ENCODE measurements at regions not wholly inside any gene's neighbourhood (a gene's known extent, or its start where the extent isn't known, plus 50 kb on each side); places are given as distances from the start of the nearest gene placed in this dataset.

GRCh38 chr2:204060841-204061240 lies 124.3 kb downstream of the ICOS start:
- Mint-ChIP-seq H3K27me3 (ENCODE audit: low read depth) (no peaks in the 10 kb centered on the region), H3K9me3 (peaks cover 25% of the 10 kb centered on the region), H3K27ac (no peak overlapping the region), H3K4me1 (no peaks in the 10 kb centered on the region), H3K36me3 (peaks cover 11% of the 10 kb centered on the region; the same call in 1 of the 2 replicates), H3K4me3 (no peak overlapping the region)
- POLR2A ChIA-PET: no interaction called here
- TF ChIP-seq ZNF281 (CRISPR knock-in tag; IDR thresholded peaks at IDR 0.05): no peak
- TF ChIP-seq ERG (CRISPR knock-in tag; IDR thresholded peaks at IDR 0.05): no peak
- no peak for DNase-seq (ENCODE audit: low spot score)
- no peak for ATAC-seq
- CTCF ChIA-PET: interaction anchor here (3.2 kb wide), 1 partner anchor 10 kb away, joined by 15 read pairs; no protein-coding TSS in a partner anchor

- no peak overlapping the region for H3K27ac Mint-ChIP-seq
- no peaks in the 10 kb centered on the region for H3K4me1 Mint-ChIP-seq
- H3K27me3 Mint-ChIP-seq (ENCODE audit: low read depth): no peaks in the 10 kb centered on the region
- H3K9me3 Mint-ChIP-seq: peaks cover 29% of the 10 kb centered on the region
- H3K36me3 Mint-ChIP-seq: peaks cover 11% of the 10 kb centered on the region; the same call in 1 of the 2 replicates
- POLR2A ChIA-PET: no interaction called here
- TF ChIP-seq MLX (CRISPR knock-in tag; IDR thresholded peaks at IDR 0.05): no peak
- DNase-seq (ENCODE audit: low spot score): no peak
- no peak overlapping the region for H3K4me3 Mint-ChIP-seq
- no peak for ATAC-seq
- CTCF ChIA-PET: interaction anchor here (3.2 kb wide), 1 partner anchor 10 kb away, joined by 15 read pairs; no protein-coding TSS in a partner anchor
These were observed 124.7 kb downstream of the ICOS start for GRCh38 chr2:204061241-204061640.

- POLR2A ChIA-PET: no interaction called here
- no peak for TF ChIP-seq ZNF671 (CRISPR knock-in tag; IDR thresholded peaks at IDR 0.05)
- TF ChIP-seq E2F1 (CRISPR knock-in tag; IDR thresholded peaks at IDR 0.05): no peak
- TF ChIP-seq SOX15 (CRISPR knock-in tag; IDR thresholded peaks at IDR 0.05): no peak
- Mint-ChIP-seq H3K36me3 (peaks cover 16% of the 10 kb centered on the region; the same call in 1 of the 2 replicates), H3K27me3 (ENCODE audit: low read depth) (no peaks in the 10 kb centered on the region; the same call in 1 of the 2 replicates), H3K9me3 (peaks cover 40% of the 10 kb centered on the region), H3K4me3 (no peak overlapping the region), H3K27ac (no peak overlapping the region), H3K4me1 (no peaks in the 10 kb centered on the region)
- CTCF ChIA-PET: no interaction called here
- DNase-seq (ENCODE audit: low spot score) (no peak), ATAC-seq (no peak)
These were observed 127.6 kb downstream of the ICOS start for GRCh38 chr2:204064119-204064518.

GRCh38 chr2:204065566-204065965 lies 129.0 kb downstream of the ICOS start:
- CTCF ChIA-PET: no interaction called here
- H3K27me3 Mint-ChIP-seq (ENCODE audit: low read depth): no peaks in the 10 kb centered on the region; the same call in 1 of the 2 replicates
- no peak for ATAC-seq
- POLR2A ChIA-PET: no interaction called here
- peaks cover 40% of the 10 kb centered on the region for H3K9me3 Mint-ChIP-seq
- H3K27ac Mint-ChIP-seq: no peak overlapping the region
- no peak overlapping the region for H3K4me3 Mint-ChIP-seq
- H3K36me3 Mint-ChIP-seq: peaks cover 16% of the 10 kb centered on the region; the same call in 1 of the 2 replicates
- no peak for DNase-seq (ENCODE audit: low spot score)
- H3K4me1 Mint-ChIP-seq: no peaks in the 10 kb centered on the region
- TF ChIP-seq MXD4 (CRISPR knock-in tag; IDR thresholded peaks at IDR 0.05; ENCODE audit: borderline replicate concordance) (no peak), PREB (CRISPR knock-in tag; IDR thresholded peaks at IDR 0.05; ENCODE audit: borderline replicate concordance) (no peak), JUN (CRISPR knock-in tag; IDR thresholded peaks at IDR 0.05) (no peak), SOX15 (CRISPR knock-in tag; IDR thresholded peaks at IDR 0.05) (no peak), GTF2I (CRISPR knock-in tag; conservative IDR thresholded peaks at IDR 0.05) (no peak), JAZF1 (CRISPR knock-in tag; IDR thresholded peaks at IDR 0.05) (no peak), NFE2L1 (CRISPR knock-in tag; IDR thresholded peaks at IDR 0.05) (no peak), E2F5 (CRISPR knock-in tag; IDR thresholded peaks at IDR 0.05) (no peak), CREM (CRISPR knock-in tag; IDR thresholded peaks at IDR 0.05) (no peak), RORB (CRISPR knock-in tag; IDR thresholded peaks at IDR 0.05) (no peak), FOXJ3 (CRISPR knock-in tag; IDR thresholded peaks at IDR 0.05; ENCODE audit: borderline replicate concordance) (no peak), ZNF219 (CRISPR knock-in tag; IDR thresholded peaks at IDR 0.05; ENCODE audit: borderline replicate concordance) (no peak), TEAD1 (CRISPR knock-in tag; IDR thresholded peaks at IDR 0.05) (no peak), HMGXB4 (CRISPR knock-in tag; IDR thresholded peaks at IDR 0.05) (no peak)
